Heart right ventricle (tissue), 16 donors: ENCODE measurements at regions not wholly inside any gene's neighbourhood (a gene's known extent, or its start where the extent isn't known, plus 50 kb on each side); places are given as distances from the start of the nearest gene placed in this dataset.

Source experiments
- ATAC-seq, 8 donors: fragments of 200-7000 bp; cut with Tn5 transposase; one replicate each; pipeline ENCODE4 v1.9.1; 2020; ENCODE audit warnings: mild to moderate bottlenecking in 8 of 8, moderate library complexity in 8 of 8, moderate number of reproducible peaks in 1 of 8
- DNase-seq, 2 donors: peaks; one replicate each; pipeline ENCODE4 v3.0.0-alpha.2; 2020
- H3K27ac ChIP-seq, 10 donors: fragments of 200-600 bp; sonication (generic) in 2 of 10; one replicate each; pipeline versions ENCODE4 v1.5.0 to v1.8.0; 2020 to 2022; ENCODE audit warnings: mild to moderate bottlenecking in 3 of 10
- H3K27me3 ChIP-seq, 7 donors: fragments of 200-600 bp; one replicate each; pipeline ENCODE4 v1.8.0; 2021 to 2022; ENCODE audit warnings: mild to moderate bottlenecking in 2 of 7
- H3K36me3 ChIP-seq, 9 donors: fragments of 200-600 bp; sonication (generic) in 1 of 9; one replicate each; pipeline versions ENCODE4 v1.5.0 to v1.8.0; 2020 to 2022; ENCODE audit warnings: mild to moderate bottlenecking in 2 of 9
- H3K4me1 ChIP-seq, 9 donors: fragments of 200-600 bp; sonication (generic) in 1 of 9; one replicate each; pipeline versions ENCODE4 v1.5.0 to v1.8.0; 2020 to 2022; ENCODE audit warnings: mild to moderate bottlenecking in 4 of 9
- H3K4me3 ChIP-seq, 10 donors: fragments of 200-600 bp; sonication (generic) in 2 of 10; one replicate each; pipeline versions ENCODE4 v1.5.0 to v1.8.0; 2020 to 2022; ENCODE audit warnings: mild to moderate bottlenecking in 7 of 10, moderate library complexity in 2 of 10
- H3K9me3 ChIP-seq, 11 donors: fragments of 200-600 bp in 10 of 11; sonication (generic) in 2 of 11; one replicate each; pipeline versions ENCODE4 v1.5.0 to v1.8.0; 2013 to 2022; ENCODE audit warnings: mild to moderate bottlenecking in 2 of 11, control low read depth in 1 of 11, moderate library complexity in 1 of 11
- WGBS, 2 donors: extraction: QIAGEN DNeasy Blood & Tissue Kit; methylation state at CpG; one replicate each; pipeline ENCODE4 v1.1.7; 2013; ENCODE audit warnings: inconsistent platforms in 1 of 2; 5-methylcytosine and 5-hydroxymethylcytosine counted together
- intact Hi-C, 10 donors: fragments of 100-400 bp; cut with DNase I; formaldehyde crosslinking; loops; one replicate each; pipeline versions ENCODE4 v1.11.1 to v1.14.2; 2022
- TF ChIP-seq, protein P1 (sequence below), 9 donors: fragments of 200-600 bp; sonication (generic) in 2 of 9; IDR thresholded peaks; one replicate each; pipeline versions ENCODE4 v1.5.0 to v1.8.0; 2021 to 2022; ENCODE audit warnings: antibody characterized with exemption in 9 of 9, mild to moderate bottlenecking in 5 of 9, moderate library complexity in 1 of 9
- donor health status: Arrhythmogenic right ventricular cardiomyopathy.
- donor health status: ischemic (EF 13 %, LVEDD 7.1; RV severe dilation, severe dysfunction).
- donor health status: healthy with polysubstance abuse.
- donor health status: DM: no; HTN: yes; CAD: no.
- donor health status: DM: no; HTN: no; CAD: no.
- donor health status: ischemic (EF 25% LVEDD 6.9; RV normal size, moderate dysfunction).
- donor health status: ischemic (EF 25% LVEDD 5.7; RV mildly dilated, moderate dysfunction).
- donor health status: healthy.
- donor health status: DM: yes; HTN: yes; CAD: no.
- donor health status: Ischemic cardiomyopathy.
- donor health status: ischemic (EF 35%, LVEDD 5.7; RV mildly dilated, moderate dysfunction).
- donor health status: nonischemic (EF 11% LVEDD 7.7; RV severe dilation, severe dysfunction).
- donor health status: DM: yes; HTN: yes; CAD: no.
- donor health status: PGD.
- donor health status: ischemic (EF 29% LVEDD 5.4; RV normal size, mild dysfunction).
- donor health status: nonischemic (EF 23%, LVEDD 6.1; RV moderate dilation, normal function).

DNA sequence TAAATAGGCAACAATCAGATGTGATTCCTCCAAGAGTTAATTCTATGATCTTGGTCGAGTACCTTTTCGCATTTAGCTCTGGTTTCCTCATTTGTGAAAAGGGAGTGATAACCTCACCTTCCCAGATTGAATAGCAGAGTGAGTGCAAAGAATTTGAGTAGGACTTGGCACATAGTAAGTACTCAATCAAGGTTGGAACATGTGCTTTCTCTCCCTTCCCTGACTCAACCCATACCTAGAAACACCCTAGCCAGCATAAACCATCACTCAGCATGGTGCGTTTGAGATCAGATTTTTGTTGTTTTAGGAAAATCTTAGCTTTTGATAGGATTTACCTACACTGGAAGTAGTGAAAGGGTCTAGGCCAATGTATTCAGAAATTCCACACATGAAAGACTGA is 333.4 kb upstream of the NT5E start:
- no peaks in the 10 kb centered on the region for H3K4me1 ChIP-seq
- no peaks in the 10 kb centered on the region for H3K9me3 ChIP-seq
- no peak overlapping the region for H3K27ac ChIP-seq
- no peak overlapping the region for H3K4me3 ChIP-seq
- DNase-seq = no peak
- no peaks in the 10 kb centered on the region for H3K36me3 ChIP-seq
- ATAC-seq = no peak
- intact Hi-C loops = no loop called here
- no peaks in the 10 kb centered on the region for H3K27me3 ChIP-seq
- 81 to 83% methylated on average over 3 of the region's 3 CpGs for WGBS, 2 donors
- TF ChIP-seq, protein P1, sequence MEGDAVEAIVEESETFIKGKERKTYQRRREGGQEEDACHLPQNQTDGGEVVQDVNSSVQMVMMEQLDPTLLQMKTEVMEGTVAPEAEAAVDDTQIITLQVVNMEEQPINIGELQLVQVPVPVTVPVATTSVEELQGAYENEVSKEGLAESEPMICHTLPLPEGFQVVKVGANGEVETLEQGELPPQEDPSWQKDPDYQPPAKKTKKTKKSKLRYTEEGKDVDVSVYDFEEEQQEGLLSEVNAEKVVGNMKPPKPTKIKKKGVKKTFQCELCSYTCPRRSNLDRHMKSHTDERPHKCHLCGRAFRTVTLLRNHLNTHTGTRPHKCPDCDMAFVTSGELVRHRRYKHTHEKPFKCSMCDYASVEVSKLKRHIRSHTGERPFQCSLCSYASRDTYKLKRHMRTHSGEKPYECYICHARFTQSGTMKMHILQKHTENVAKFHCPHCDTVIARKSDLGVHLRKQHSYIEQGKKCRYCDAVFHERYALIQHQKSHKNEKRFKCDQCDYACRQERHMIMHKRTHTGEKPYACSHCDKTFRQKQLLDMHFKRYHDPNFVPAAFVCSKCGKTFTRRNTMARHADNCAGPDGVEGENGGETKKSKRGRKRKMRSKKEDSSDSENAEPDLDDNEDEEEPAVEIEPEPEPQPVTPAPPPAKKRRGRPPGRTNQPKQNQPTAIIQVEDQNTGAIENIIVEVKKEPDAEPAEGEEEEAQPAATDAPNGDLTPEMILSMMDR (IDR thresholded peaks at IDR 0.05) = no peak

DNA sequence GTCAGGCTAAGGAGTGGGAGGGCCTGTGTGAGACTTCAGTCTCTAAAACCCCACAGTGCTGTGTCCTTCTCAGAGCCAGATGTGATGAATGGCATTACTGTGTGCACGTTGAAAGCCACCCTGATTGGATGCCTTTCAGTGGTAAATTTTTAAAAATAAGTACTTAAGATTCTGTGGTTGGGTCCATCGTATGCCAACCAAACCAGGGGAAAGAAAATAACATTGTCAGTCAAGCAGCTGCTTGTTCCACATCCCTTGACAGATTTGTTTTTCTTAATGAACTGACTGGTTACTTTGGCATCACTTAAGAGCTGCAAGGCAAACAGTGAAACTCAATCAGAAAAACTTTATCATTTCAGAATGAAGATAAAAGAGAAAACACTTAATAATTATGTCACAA is 334.0 kb upstream of the NT5E start:
- Histone ChIP-seq H3K9me3 (no peaks in the 10 kb centered on the region), H3K27me3 (no peaks in the 10 kb centered on the region), H3K4me1 (no peaks in the 10 kb centered on the region), H3K4me3 (no peak overlapping the region), H3K36me3 (no peaks in the 10 kb centered on the region), H3K27ac (no peak overlapping the region)
- intact Hi-C loops = no loop called here
- DNase-seq (no peak), ATAC-seq (no peak)
- WGBS, 2 donors = 56 to 67% methylated on average over 2 of the region's 2 CpGs
- TF ChIP-seq, protein P1 (IDR thresholded peaks at IDR 0.05) = no peak

DNA sequence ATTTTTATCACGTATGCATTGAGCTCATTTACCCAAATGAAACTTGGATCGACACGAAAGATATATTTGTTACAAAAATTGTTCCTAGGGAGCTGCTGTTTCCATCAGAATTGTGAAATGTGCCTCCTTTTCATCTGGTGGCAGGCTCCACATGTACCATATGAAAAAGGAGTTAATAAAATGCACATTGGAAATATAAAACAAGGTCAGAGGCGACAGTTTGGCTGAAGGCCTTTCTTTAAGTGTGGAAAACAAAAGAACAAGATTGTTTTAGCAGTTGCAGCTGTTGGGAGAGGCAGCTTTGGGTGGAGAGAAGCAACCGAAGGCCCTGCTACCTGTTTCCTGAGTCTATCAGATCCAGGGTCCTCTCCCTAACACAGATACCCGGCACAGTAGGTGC is 334.5 kb upstream of the NT5E start:
- Histone ChIP-seq H3K9me3 (no peaks in the 10 kb centered on the region), H3K36me3 (no peaks in the 10 kb centered on the region), H3K4me1 (no peaks in the 10 kb centered on the region), H3K27me3 (no peaks in the 10 kb centered on the region), H3K4me3 (no peak overlapping the region), H3K27ac (no peak overlapping the region)
- ATAC-seq (no peak), DNase-seq (no peak)
- 63 to 68% methylated on average over 6 of the region's 6 CpGs for WGBS, 2 donors
- intact Hi-C loops = no loop called here
- TF ChIP-seq, protein P1 (IDR thresholded peaks at IDR 0.05) = no peak

DNA sequence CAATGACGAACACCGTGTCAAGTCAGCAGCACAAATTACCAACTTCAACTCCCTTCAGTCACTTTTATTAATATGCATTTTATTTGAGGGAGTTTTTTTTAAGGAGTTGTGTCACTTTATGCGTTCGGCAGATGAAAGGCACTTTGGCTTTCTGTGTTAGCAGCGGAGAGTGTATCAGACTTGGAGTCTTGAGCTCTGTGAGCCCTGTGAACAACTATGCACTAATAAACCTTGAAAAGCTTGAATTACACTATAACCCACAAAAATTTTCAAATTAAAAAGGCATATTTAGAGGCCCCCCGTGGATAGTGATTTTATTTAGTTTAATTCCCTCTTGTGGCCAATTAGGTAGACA is 335.3 kb upstream of the NT5E start:
- H3K36me3 ChIP-seq = no peaks in the 10 kb centered on the region
- DNase-seq = no peak
- intact Hi-C loops = no loop called here
- H3K27ac ChIP-seq = no peak overlapping the region
- no peaks in the 10 kb centered on the region for H3K27me3 ChIP-seq
- no peaks in the 10 kb centered on the region for H3K4me1 ChIP-seq
- ATAC-seq = no peak
- no peaks in the 10 kb centered on the region for H3K9me3 ChIP-seq
- peak overlapping the region in 6 of 10 donors; percentile 14 to 24 (median 16) for H3K4me3 ChIP-seq
- TF ChIP-seq, protein P1 (IDR thresholded peaks at IDR 0.05) = no peak
- WGBS, 2 donors = 61 to 68% methylated on average over 6 of the region's 6 CpGs
